Ascending aorta (tissue), 2 donors: ENCODE measurements at regions not wholly inside any gene's neighbourhood (a gene's known extent, or its start where the extent isn't known, plus 50 kb on each side); places are given as distances from the start of the nearest gene placed in this dataset.

Source experiments
- DNase-seq, 2 donors: peaks; one replicate each; pipeline ENCODE4 v3.0.0-alpha.2; 2019; ENCODE audit warnings: low spot score in 2 of 2
- H3K27ac ChIP-seq, 2 donors: fragments of 200-600 bp; sonication (generic); one replicate each; pipeline ENCODE4 v1.5.1; 2016 to 2017; ENCODE audit warnings: mild to moderate bottlenecking in 1 of 2
- H3K27me3 ChIP-seq: fragments of 200-600 bp; sonication (generic); one replicate; pipeline ENCODE4 v1.5.1; 2017
- H3K36me3 ChIP-seq, 2 donors: fragments of 200-600 bp; sonication (generic); one replicate each; pipeline ENCODE4 v1.5.1; 2016
- H3K4me1 ChIP-seq, 2 donors: fragments of 200-600 bp; sonication (generic); one replicate each; pipeline ENCODE4 v1.5.1; 2016 to 2017; ENCODE audit warnings: mild to moderate bottlenecking in 1 of 2
- H3K4me3 ChIP-seq, 2 donors: fragments of 200-600 bp; sonication (generic); one replicate each; pipeline ENCODE4 v1.5.1; 2016 to 2017; ENCODE audit warnings: mild to moderate bottlenecking in 1 of 2
- H3K9me3 ChIP-seq, 2 donors: fragments of 200-600 bp; sonication (generic); one replicate each; pipeline ENCODE4 v1.5.1; 2016
- CTCF ChIP-seq, 3 experiments: fragments of 200-600 bp in 2 of 3; fragments of 450-650 bp in 1 of 3; sonication (generic) in 2 of 3; IDR thresholded peaks; one replicate each; pipeline ENCODE4 v1.5.1; 2016 to 2019; ENCODE audit warnings: antibody characterized with exemption in 3 of 3, mild to moderate bottlenecking in 1 of 3, moderate library complexity in 1 of 3
- intact Hi-C: fragments of 100-400 bp; cut with DNase I; formaldehyde crosslinking; loops from one replicate; pipeline ENCODE4 v1.15.1; 2023

GRCh38 chr20:39698752-39699151 lies 736.6 kb downstream of the DHX35 start:
- Histone ChIP-seq H3K4me3 (no peak overlapping the region), H3K4me1 (peaks cover 0 to 3% of the 10 kb centered on the region in 2 donors), H3K27me3 (no peaks in the 10 kb centered on the region), H3K36me3 (no peaks in the 10 kb centered on the region), H3K9me3 (no peaks in the 10 kb centered on the region), H3K27ac (peak overlapping the region in 1 of 2 donors; percentile 25)
- no peak for TF ChIP-seq CTCF (IDR thresholded peaks at IDR 0.05)
- intact Hi-C loops, result no loop called here
- no peak for DNase-seq

- intact Hi-C loops, result no loop called here
- no peaks in the 10 kb centered on the region for H3K9me3 ChIP-seq
- no peaks in the 10 kb centered on the region for H3K4me1 ChIP-seq
- no peak overlapping the region for H3K4me3 ChIP-seq
- no peak for DNase-seq
- TF ChIP-seq CTCF (IDR thresholded peaks at IDR 0.05), result no peak
- H3K36me3 ChIP-seq, result no peaks in the 10 kb centered on the region
- H3K27me3 ChIP-seq, result no peaks in the 10 kb centered on the region
- H3K27ac ChIP-seq, result no peak overlapping the region
These were observed 729.2 kb downstream of the DHX35 start for GRCh38 chr20:39691151-39691862.

- Histone ChIP-seq H3K4me1 (no peaks in the 10 kb centered on the region), H3K27ac (no peak overlapping the region), H3K4me3 (no peak overlapping the region), H3K9me3 (no peaks in the 10 kb centered on the region), H3K36me3 (no peaks in the 10 kb centered on the region), H3K27me3 (no peaks in the 10 kb centered on the region)
- TF ChIP-seq CTCF (IDR thresholded peaks at IDR 0.05), result no peak
- DNase-seq, result no peak
- intact Hi-C loops, result no loop called here
These were observed 714.8 kb downstream of the DHX35 start for GRCh38 chr20:39676857-39677391.

GRCh38 chr20:39676241-39676640 lies 714.1 kb downstream of the DHX35 start:
- H3K36me3 ChIP-seq, result no peaks in the 10 kb centered on the region
- no peak overlapping the region for H3K4me3 ChIP-seq
- no peaks in the 10 kb centered on the region for H3K27me3 ChIP-seq
- no peak overlapping the region for H3K27ac ChIP-seq
- DNase-seq, result no peak
- no peaks in the 10 kb centered on the region for H3K9me3 ChIP-seq
- no peak for TF ChIP-seq CTCF (IDR thresholded peaks at IDR 0.05)
- intact Hi-C loops, result no loop called here
- no peaks in the 10 kb centered on the region for H3K4me1 ChIP-seq

GRCh38 chr20:39674842-39675241 lies 712.7 kb downstream of the DHX35 start:
- H3K9me3 ChIP-seq, result no peaks in the 10 kb centered on the region
- no peak for TF ChIP-seq CTCF (IDR thresholded peaks at IDR 0.05)
- no peaks in the 10 kb centered on the region for H3K4me1 ChIP-seq
- intact Hi-C loops, result no loop called here
- H3K4me3 ChIP-seq, result no peak overlapping the region
- no peaks in the 10 kb centered on the region for H3K36me3 ChIP-seq
- no peaks in the 10 kb centered on the region for H3K27me3 ChIP-seq
- no peak overlapping the region for H3K27ac ChIP-seq
- no peak for DNase-seq
